ENCODE measurements at regions not wholly inside any gene's neighbourhood (a gene's known extent, or its start where the extent isn't known, plus 50 kb on each side); places are given as distances from the start of the nearest gene placed in this dataset.

DNA sequence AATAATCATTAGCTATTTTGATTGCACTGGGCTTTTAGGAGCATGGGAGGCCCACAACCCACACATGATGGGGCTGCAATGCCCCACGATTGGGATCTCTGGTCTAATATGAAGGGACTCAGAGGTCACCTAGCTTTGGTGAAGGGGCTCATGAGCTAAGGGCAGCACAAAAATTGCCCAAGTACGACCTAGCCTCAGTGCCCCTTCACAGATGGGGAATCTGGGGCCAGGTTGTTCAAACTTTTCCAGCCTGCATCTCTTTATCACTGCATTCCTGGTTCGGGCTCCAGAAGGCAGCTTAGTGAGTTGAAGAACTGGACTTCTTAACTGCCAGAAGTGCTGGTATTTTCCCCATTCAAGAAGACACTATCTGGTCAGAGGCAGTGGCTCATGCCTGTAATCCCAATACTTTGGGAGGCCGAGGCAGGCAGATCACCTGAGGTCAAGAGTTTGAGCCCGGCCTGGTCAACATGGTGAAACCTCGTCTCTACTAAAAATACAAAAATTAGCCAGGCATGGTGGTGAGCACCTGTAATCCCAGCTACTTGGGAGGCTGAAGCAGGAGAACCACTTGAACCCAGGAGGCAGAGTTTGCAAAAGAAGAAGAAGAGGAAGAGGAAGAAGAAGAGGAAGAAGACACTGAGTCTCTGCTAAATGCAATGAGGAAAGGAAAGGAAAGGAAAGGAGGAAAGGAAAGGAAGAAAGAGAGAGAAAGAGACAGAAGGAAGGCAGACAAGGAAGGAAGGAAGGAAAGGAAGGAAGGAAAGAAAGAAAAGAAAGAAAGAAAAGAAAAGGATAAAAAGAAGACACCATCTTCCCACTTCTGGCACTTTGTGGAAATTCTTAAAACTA is 258.5 kb upstream of the IRF2BP2 start:
- no peak for TF ChIP-seq POLR2A (IDR thresholded peaks at IDR 0.05)
- TF ChIP-seq, protein P1, sequence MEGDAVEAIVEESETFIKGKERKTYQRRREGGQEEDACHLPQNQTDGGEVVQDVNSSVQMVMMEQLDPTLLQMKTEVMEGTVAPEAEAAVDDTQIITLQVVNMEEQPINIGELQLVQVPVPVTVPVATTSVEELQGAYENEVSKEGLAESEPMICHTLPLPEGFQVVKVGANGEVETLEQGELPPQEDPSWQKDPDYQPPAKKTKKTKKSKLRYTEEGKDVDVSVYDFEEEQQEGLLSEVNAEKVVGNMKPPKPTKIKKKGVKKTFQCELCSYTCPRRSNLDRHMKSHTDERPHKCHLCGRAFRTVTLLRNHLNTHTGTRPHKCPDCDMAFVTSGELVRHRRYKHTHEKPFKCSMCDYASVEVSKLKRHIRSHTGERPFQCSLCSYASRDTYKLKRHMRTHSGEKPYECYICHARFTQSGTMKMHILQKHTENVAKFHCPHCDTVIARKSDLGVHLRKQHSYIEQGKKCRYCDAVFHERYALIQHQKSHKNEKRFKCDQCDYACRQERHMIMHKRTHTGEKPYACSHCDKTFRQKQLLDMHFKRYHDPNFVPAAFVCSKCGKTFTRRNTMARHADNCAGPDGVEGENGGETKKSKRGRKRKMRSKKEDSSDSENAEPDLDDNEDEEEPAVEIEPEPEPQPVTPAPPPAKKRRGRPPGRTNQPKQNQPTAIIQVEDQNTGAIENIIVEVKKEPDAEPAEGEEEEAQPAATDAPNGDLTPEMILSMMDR (IDR thresholded peaks at IDR 0.05): no peak
